Ovary (tissue), 3 donors: ENCODE measurements at regions not wholly inside any gene's neighbourhood (a gene's known extent, or its start where the extent isn't known, plus 50 kb on each side); places are given as distances from the start of the nearest gene placed in this dataset.

ENCODE experiments used
- EP300 ChIP-seq: sonication (generic); formaldehyde crosslinking; IDR thresholded peaks from one replicate; pipeline ENCODE4 v1.6.1; 2017; ENCODE audit warnings: antibody characterized with exemption
- TF ChIP-seq, protein P1 (sequence below), 3 donors: fragments of 450-650 bp in 2 of 3; fragments of 200-600 bp in 1 of 3; IDR thresholded peaks; one replicate each; pipeline versions ENCODE4 v1.5.1 to v1.8.0; 2016 to 2022; ENCODE audit warnings: antibody characterized with exemption in 3 of 3, mild to moderate bottlenecking in 1 of 3
- donor health status: DM: no; HTN: no; CAD: no.

DNA sequence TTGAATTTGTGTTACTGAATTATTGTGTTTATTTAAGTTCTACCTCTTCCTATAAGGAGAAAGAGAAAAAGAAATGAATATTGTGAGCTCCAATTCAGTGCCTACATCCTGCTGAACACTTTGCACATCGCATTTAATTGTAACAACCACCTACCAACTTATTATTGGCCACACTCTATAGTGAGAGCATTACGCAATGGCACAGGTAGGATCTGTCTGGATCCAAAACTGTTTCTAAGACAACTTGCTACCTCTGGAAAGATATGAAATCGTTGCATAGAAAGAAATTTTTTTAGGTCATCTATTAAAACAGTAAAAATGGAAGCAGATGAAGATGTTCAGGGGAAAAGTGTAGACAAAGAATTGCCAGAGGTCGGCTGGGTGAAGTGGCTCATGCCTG lies 227.2 kb upstream of the SNX2 start:
- TF ChIP-seq, protein P1, sequence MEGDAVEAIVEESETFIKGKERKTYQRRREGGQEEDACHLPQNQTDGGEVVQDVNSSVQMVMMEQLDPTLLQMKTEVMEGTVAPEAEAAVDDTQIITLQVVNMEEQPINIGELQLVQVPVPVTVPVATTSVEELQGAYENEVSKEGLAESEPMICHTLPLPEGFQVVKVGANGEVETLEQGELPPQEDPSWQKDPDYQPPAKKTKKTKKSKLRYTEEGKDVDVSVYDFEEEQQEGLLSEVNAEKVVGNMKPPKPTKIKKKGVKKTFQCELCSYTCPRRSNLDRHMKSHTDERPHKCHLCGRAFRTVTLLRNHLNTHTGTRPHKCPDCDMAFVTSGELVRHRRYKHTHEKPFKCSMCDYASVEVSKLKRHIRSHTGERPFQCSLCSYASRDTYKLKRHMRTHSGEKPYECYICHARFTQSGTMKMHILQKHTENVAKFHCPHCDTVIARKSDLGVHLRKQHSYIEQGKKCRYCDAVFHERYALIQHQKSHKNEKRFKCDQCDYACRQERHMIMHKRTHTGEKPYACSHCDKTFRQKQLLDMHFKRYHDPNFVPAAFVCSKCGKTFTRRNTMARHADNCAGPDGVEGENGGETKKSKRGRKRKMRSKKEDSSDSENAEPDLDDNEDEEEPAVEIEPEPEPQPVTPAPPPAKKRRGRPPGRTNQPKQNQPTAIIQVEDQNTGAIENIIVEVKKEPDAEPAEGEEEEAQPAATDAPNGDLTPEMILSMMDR (IDR thresholded peaks at IDR 0.05), result no peak
- TF ChIP-seq EP300, result no peak
